Astrocyte of the cerebellum (primary cell): ENCODE measurements at regions not wholly inside any gene's neighbourhood (a gene's known extent, or its start where the extent isn't known, plus 50 kb on each side); places are given as distances from the start of the nearest gene placed in this dataset.
"Not testable (repeated sequence)": the region's sequence is repeated elsewhere in the genome, so short reads cannot be mapped to it uniquely, and the experiment has no call there.

Experiments
- DNase-seq: peaks from one replicate; pipeline ENCODE4 v3.0.0-alpha.2; 2011; ENCODE audit warnings: low read depth
- H3K4me3 ChIP-seq: 2 replicates; pipeline ENCODE4 v1.5.1; 2011; ENCODE audit warnings: mild to moderate bottlenecking, low read depth, low read length, moderate library complexity
- CTCF ChIP-seq: IDR thresholded peaks from 2 replicates; pipeline ENCODE4 v1.5.1; 2012; ENCODE audit warnings: low read length, low read depth, moderate library complexity, mild to moderate bottlenecking; ENCODE audit errors: missing control alignments
- in situ Hi-C: cut with HindIII; loops from 2 replicates; pipeline ENCODE4 v1.10.0; 2017; ENCODE audit warnings: low sequenced_read_pairs

GRCh38 chr2:179385756-179386155 lies 121.1 kb upstream of the SESTD1 start:
- H3K4me3 ChIP-seq, in situ Hi-C loops, DNase-seq: not testable (repeated sequence)

GRCh38 chr2:179383975-179384374 lies 119.3 kb upstream of the SESTD1 start:
- no peak overlapping the region for H3K4me3 ChIP-seq
- DNase-seq, result no peak
- no peak for TF ChIP-seq CTCF
- in situ Hi-C loops, result no loop called here

GRCh38 chr2:179377296-179377695 lies 112.7 kb upstream of the SESTD1 start:
- H3K4me3 ChIP-seq, result no peak overlapping the region
- no peak for TF ChIP-seq CTCF
- DNase-seq, result peak; percentile 6
- in situ Hi-C loops, result no loop called here

- no peak overlapping the region for H3K4me3 ChIP-seq
- no peak for TF ChIP-seq CTCF
- in situ Hi-C loops, result no loop called here
- peak; percentile 68 for DNase-seq
Observed at GRCh38 chr2:179376881-179377280, 112.2 kb upstream of the SESTD1 start.

GRCh38 chr2:179373816-179374215 lies 109.2 kb upstream of the SESTD1 start:
- TF ChIP-seq CTCF, result no peak
- no peak for DNase-seq
- no peak overlapping the region for H3K4me3 ChIP-seq
- in situ Hi-C loops, result no loop called here

GRCh38 chr2:179365561-179365960 lies 100.9 kb upstream of the SESTD1 start:
- H3K4me3 ChIP-seq, DNase-seq, in situ Hi-C loops: not testable (repeated sequence)

GRCh38 chr2:179355881-179356280 lies 91.2 kb upstream of the SESTD1 start:
- no peak overlapping the region for H3K4me3 ChIP-seq
- no peak for DNase-seq
- TF ChIP-seq CTCF, result no peak
- in situ Hi-C loops, result no loop called here
